Adrenal gland (tissue), 9 donors: ENCODE measurements at regions not wholly inside any gene's neighbourhood (a gene's known extent, or its start where the extent isn't known, plus 50 kb on each side); places are given as distances from the start of the nearest gene placed in this dataset.

ENCODE experiments used
- DNase-seq, 7 donors: peaks; one replicate each; pipeline ENCODE4 v3.0.0-alpha.2; 2019 to 2020
- H3K27ac ChIP-seq, 5 donors: fragments of 200-600 bp; sonication (generic) in 4 of 5; 1 replicate in 3 of 5; 2 replicates in 2 of 5; pipeline versions ENCODE4 v1.5.1 to v1.8.0; 2016 to 2020; ENCODE audit warnings: mild to moderate bottlenecking in 1 of 5
- H3K27me3 ChIP-seq: fragments of 200-600 bp; 2 replicates; pipeline ENCODE4 v1.8.0; 2021
- H3K36me3 ChIP-seq, 2 donors: fragments of 200-600 bp; replicated peaks in 1 of 2; 1 replicate in 1 of 2; 2 replicates in 1 of 2; pipeline versions ENCODE4 v1.5.1 to v1.8.0; 2018 to 2022
- H3K4me1 ChIP-seq, 2 donors: fragments of 200-600 bp; replicated peaks in 1 of 2; 1 replicate in 1 of 2; 2 replicates in 1 of 2; pipeline versions ENCODE4 v1.5.1 to v1.8.0; 2018 to 2021
- H3K4me3 ChIP-seq, 4 donors: fragments of 200-600 bp; sonication (generic) in 3 of 4; one replicate each; pipeline ENCODE4 v1.5.1; 2016 to 2018
- H3K9me3 ChIP-seq, 3 donors: fragments of 200-600 bp; sonication (generic) in 1 of 3; replicated peaks in 1 of 3; 1 replicate in 2 of 3; 2 replicates in 1 of 3; pipeline versions ENCODE4 v1.5.1 to v1.8.0; 2016 to 2021
- POLR2A ChIP-seq, 2 donors: fragments of 450-650 bp; IDR thresholded peaks; one replicate each; pipeline ENCODE4 v1.6.1; 2017; ENCODE audit warnings: antibody characterized with exemption in 2 of 2, mild to moderate bottlenecking in 2 of 2, moderate library complexity in 1 of 2
- WGBS, 4 donors: extraction: QIAGEN DNeasy Blood & Tissue Kit in 2 of 4; methylation state at CpG; one replicate each; pipeline versions ENCODE4 v1.1.5 to v1.1.7; 2013 to 2017; 5-methylcytosine and 5-hydroxymethylcytosine counted together
- intact Hi-C, 2 donors: fragments of 100-400 bp; cut with DNase I; formaldehyde crosslinking; loops; one replicate each; pipeline versions ENCODE4 v1.14.1 to v1.15.0; 2022 to 2023
- TF ChIP-seq, protein P1 (sequence below), 6 experiments: fragments of 450-650 bp in 4 of 6; fragments of 200-600 bp in 2 of 6; sonication (generic) in 1 of 6; IDR thresholded peaks; 1 replicate in 5 of 6; 2 replicates in 1 of 6; pipeline versions ENCODE4 v1.5.1 to v1.8.0; 2016 to 2021; ENCODE audit warnings: antibody characterized with exemption in 6 of 6, mild to moderate bottlenecking in 2 of 6, moderate library complexity in 1 of 6
- donor health status: healthy with polysubstance abuse.
- donor health status: Bipolar disorder and iron deficiency.
- donor health status: DM: yes; HTN: yes; CAD: no.
- donor health status: DM: no; HTN: no; CAD: no.
- donor health status: DM: no; HTN: no; CAD: no.

DNA sequence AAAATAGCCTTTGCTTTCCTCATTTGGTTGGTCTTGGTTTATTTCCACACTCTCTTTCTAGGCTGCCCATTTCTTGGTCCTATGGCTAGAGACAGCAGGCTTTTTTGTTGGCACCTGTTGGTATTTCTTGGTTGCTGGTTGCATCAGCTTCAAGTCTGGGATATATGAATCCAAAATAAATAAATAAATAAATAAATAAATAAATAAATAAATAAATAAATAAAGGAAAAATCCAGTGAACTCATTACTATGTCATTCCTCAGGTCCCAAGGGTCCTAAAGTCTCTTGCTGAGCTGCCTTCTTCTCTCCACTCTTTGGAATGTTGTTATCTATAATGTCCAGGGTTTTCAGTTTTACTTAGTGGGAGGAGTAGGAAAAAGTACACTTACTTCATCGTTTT, 165.9 kb upstream of the MEX3C start:
- no peak overlapping the region for H3K27ac ChIP-seq
- H3K4me3 ChIP-seq, result no peak overlapping the region
- intact Hi-C loops, result no loop called here
- WGBS, 4 donors, result 51 to 66% (median 56%) methylated on average over 1 of the region's 1 CpG
- no peaks in the 10 kb centered on the region for H3K4me1 ChIP-seq
- no peaks in the 10 kb centered on the region for H3K27me3 ChIP-seq
- H3K9me3 ChIP-seq, result no peaks in the 10 kb centered on the region
- no peak for DNase-seq
- TF ChIP-seq, protein P1, sequence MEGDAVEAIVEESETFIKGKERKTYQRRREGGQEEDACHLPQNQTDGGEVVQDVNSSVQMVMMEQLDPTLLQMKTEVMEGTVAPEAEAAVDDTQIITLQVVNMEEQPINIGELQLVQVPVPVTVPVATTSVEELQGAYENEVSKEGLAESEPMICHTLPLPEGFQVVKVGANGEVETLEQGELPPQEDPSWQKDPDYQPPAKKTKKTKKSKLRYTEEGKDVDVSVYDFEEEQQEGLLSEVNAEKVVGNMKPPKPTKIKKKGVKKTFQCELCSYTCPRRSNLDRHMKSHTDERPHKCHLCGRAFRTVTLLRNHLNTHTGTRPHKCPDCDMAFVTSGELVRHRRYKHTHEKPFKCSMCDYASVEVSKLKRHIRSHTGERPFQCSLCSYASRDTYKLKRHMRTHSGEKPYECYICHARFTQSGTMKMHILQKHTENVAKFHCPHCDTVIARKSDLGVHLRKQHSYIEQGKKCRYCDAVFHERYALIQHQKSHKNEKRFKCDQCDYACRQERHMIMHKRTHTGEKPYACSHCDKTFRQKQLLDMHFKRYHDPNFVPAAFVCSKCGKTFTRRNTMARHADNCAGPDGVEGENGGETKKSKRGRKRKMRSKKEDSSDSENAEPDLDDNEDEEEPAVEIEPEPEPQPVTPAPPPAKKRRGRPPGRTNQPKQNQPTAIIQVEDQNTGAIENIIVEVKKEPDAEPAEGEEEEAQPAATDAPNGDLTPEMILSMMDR (IDR thresholded peaks at IDR 0.05), result no peak
- no peak for TF ChIP-seq POLR2A (IDR thresholded peaks at IDR 0.05)
- no peaks in the 10 kb centered on the region for H3K36me3 ChIP-seq

DNA sequence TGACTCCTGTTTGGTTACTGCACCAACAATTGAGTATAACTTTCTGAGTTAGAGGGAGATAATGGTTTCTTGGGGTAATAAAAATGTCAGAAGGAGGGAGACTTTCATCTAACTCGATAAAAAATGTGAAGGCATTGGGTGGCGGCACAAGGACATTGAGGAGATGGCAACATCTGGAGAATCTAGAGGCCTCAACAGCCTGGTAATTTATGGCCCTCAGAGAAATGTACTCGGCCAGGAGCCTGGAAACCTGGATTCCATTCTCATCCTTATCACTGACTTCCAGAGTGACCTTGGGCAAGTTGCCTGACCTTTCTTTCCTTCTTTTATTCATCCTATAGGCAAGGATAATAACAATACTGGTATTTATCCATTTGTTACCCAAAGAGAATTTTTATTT, 173.5 kb upstream of the MEX3C start:
- intact Hi-C loops, result no loop called here
- peaks cover 0 to 10% of the 10 kb centered on the region in 2 donors for H3K4me1 ChIP-seq
- no peaks in the 10 kb centered on the region for H3K27me3 ChIP-seq
- WGBS, 4 donors, result 16 to 24% (median 19%) methylated on average over 3 of the region's 3 CpGs
- no peak overlapping the region for H3K27ac ChIP-seq
- peaks cover 0 to 10% (median 0%) of the 10 kb centered on the region in 3 donors for H3K9me3 ChIP-seq
- H3K4me3 ChIP-seq, result no peak overlapping the region
- TF ChIP-seq POLR2A (IDR thresholded peaks at IDR 0.05), result no peak
- TF ChIP-seq, protein P1 (IDR thresholded peaks at IDR 0.05), result no peak
- no peaks in the 10 kb centered on the region for H3K36me3 ChIP-seq
- peak; percentile 20 to 72 (median 42) for DNase-seq

DNA sequence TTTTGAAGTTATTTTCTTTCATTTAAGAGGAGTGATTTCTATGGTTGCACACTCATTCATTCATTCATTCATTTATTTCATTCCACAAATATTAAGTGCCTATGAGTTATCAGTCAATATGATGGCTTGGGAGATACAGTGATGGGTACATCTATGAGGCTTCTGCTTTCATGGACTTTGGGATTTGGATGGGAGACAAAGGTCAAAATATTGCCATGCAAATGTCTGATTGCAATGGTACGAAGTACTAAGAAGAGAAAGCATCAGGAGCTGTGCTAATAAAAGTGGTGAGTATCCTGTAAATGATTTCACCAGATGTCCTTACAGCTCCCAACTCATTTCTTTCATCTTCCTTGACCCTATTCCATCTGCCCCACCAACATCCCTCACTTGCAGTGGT, 174.4 kb upstream of the MEX3C start:
- peaks cover 0 to 10% of the 10 kb centered on the region in 2 donors for H3K4me1 ChIP-seq
- TF ChIP-seq, protein P1 (IDR thresholded peaks at IDR 0.05), result no peak
- TF ChIP-seq POLR2A (IDR thresholded peaks at IDR 0.05), result no peak
- H3K4me3 ChIP-seq, result no peak overlapping the region
- H3K36me3 ChIP-seq, result no peaks in the 10 kb centered on the region
- no peaks in the 10 kb centered on the region for H3K27me3 ChIP-seq
- peaks cover 0 to 10% (median 0%) of the 10 kb centered on the region in 3 donors for H3K9me3 ChIP-seq
- intact Hi-C loops, result no loop called here
- 81 to 97% (median 85%) methylated on average over 1 of the region's 1 CpG for WGBS, 4 donors
- no peak for DNase-seq
- H3K27ac ChIP-seq, result no peak overlapping the region

DNA sequence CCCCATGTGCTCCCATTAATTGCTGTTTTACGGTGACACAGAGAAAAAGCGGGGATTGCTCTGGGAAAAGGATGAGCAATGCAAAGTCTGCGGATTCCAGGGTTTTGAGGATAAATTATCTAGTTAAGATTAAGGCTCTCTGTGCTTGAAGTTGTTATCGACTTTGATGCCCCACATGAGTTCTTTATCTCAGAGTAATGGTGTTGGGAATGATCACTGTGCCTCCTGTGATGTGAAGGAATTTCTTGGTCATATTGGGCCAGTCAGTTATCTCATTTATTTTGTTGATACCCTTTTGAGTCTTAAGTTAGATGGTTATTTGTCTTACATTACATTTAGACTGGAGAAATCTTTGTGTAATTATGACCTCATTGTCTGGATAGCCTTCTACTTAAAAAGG, 184.6 kb upstream of the MEX3C start:
- H3K36me3 ChIP-seq, result no peaks in the 10 kb centered on the region
- DNase-seq, result no peak
- intact Hi-C loops, result loop anchor here (5.0 to 10.0 kb wide), 2 partner anchors 267 to 270 kb away; no protein-coding TSS in a partner anchor
- TF ChIP-seq POLR2A (IDR thresholded peaks at IDR 0.05), result no peak
- TF ChIP-seq, protein P1 (IDR thresholded peaks at IDR 0.05), result no peak
- H3K27ac ChIP-seq, result no peak overlapping the region
- H3K9me3 ChIP-seq, result no peaks in the 10 kb centered on the region
- no peak overlapping the region for H3K4me3 ChIP-seq
- no peaks in the 10 kb centered on the region for H3K4me1 ChIP-seq
- no peaks in the 10 kb centered on the region for H3K27me3 ChIP-seq
- 80 to 85% (median 83%) methylated on average over 4 of the region's 4 CpGs for WGBS, 4 donors
